Retinal pigment epithelial cell (primary cell): ENCODE measurements at regions not wholly inside any gene's neighbourhood (a gene's known extent, or its start where the extent isn't known, plus 50 kb on each side); places are given as distances from the start of the nearest gene placed in this dataset.

Source experiments
- DNase-seq: peaks from one replicate; pipeline ENCODE4 v3.0.0-alpha.2; 2010; ENCODE audit warnings: low read depth
- H3K4me3 ChIP-seq: 2 replicates; pipeline ENCODE4 v1.5.1; 2011; ENCODE audit warnings: mild to moderate bottlenecking, low read length, control low read depth, moderate library complexity
- TF ChIP-seq, protein P1 (sequence below): conservative IDR thresholded peaks from 2 replicates; pipeline ENCODE4 v1.5.1; 2011; ENCODE audit warnings: low read depth, low read length, control low read depth, inconsistent platforms

DNA sequence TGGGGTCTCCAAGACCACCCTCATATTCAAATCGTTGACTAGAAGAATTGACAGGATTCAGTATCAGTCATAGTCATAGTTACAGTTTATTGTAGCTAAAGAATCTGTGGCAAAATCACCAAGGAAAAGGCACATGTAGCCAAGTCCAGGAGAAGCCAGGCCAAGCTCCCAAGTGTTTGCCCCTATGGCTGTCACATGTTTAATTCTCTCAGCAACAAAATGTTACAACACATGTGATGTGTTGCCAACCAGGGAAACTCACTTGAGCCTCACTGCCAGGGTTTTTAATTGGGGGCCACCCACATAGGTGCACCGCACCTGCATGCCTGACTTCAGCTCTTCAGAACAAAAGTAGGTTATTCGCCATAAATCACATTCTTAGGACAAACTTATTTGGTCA lies 1030.9 kb upstream of the CELF2 start:
- H3K4me3 ChIP-seq = no peak overlapping the region
- TF ChIP-seq, protein P1, sequence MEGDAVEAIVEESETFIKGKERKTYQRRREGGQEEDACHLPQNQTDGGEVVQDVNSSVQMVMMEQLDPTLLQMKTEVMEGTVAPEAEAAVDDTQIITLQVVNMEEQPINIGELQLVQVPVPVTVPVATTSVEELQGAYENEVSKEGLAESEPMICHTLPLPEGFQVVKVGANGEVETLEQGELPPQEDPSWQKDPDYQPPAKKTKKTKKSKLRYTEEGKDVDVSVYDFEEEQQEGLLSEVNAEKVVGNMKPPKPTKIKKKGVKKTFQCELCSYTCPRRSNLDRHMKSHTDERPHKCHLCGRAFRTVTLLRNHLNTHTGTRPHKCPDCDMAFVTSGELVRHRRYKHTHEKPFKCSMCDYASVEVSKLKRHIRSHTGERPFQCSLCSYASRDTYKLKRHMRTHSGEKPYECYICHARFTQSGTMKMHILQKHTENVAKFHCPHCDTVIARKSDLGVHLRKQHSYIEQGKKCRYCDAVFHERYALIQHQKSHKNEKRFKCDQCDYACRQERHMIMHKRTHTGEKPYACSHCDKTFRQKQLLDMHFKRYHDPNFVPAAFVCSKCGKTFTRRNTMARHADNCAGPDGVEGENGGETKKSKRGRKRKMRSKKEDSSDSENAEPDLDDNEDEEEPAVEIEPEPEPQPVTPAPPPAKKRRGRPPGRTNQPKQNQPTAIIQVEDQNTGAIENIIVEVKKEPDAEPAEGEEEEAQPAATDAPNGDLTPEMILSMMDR = no peak
- no peak for DNase-seq

DNA sequence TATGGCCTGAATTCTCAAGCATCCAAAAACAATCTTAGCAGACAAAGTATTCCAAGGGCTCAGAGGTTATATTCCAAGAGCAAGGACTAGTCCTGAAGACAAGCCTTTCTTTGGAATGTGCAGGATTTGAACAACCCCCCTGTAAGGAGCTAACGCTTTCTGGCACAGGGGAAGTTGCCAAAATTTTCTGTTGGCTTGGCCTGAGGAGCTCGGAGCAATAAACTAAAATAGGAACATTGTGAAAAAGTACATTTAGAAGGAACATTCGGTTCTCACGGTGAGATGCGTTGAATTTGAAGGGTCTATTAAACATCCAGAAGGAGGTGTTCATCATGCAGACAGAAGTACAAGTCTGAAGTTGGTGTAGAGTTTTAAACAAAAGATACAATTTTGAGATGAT lies 1030.5 kb upstream of the CELF2 start:
- TF ChIP-seq, protein P1 = no peak
- DNase-seq = no peak
- no peak overlapping the region for H3K4me3 ChIP-seq

DNA sequence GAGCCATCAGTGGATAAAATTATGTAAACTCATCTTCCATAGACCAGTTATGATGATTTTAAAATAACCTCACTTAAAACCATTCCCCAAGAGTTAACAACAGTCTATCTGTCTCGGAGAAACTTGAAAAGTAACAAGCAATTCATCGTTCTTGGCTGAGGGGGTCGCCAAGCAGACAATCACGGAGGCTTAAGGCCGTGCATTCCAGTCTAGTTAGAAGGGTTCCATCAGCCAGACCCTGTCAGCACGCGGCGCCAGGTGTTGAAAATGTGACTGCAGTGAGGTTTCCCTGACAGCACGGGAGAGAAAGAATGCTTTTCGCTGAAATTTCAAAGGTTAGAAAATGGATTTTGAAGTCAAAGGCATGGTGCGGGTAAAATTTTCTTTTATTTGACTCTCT lies 1025.0 kb upstream of the CELF2 start:
- TF ChIP-seq, protein P1 = peak; percentile 15
- no peak for DNase-seq

DNA sequence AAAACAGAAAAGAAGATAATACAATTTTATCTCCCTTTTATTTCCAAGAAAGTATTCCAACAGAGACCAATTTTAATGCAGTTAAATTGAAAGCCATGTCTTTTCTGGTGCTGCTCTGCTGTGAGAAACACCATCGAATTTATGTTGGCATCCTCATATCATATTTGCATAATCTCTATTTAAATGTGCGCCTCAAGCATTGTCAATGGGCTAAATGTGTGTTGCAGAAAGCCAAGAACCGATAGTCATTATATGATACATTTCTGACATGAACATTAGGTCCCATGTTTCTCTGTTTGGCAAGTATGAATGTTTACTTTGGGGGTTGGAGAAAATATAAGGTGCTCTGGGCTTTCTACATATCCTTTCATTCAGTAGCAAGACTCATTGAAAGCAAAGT lies 1023.5 kb upstream of the CELF2 start:
- no peak for DNase-seq
- no peak overlapping the region for H3K4me3 ChIP-seq
- TF ChIP-seq, protein P1 = no peak

More for the DNA sequence above, 1025.0 kb upstream of the CELF2 start:
- H3K4me3 ChIP-seq = no peak overlapping the region

DNA sequence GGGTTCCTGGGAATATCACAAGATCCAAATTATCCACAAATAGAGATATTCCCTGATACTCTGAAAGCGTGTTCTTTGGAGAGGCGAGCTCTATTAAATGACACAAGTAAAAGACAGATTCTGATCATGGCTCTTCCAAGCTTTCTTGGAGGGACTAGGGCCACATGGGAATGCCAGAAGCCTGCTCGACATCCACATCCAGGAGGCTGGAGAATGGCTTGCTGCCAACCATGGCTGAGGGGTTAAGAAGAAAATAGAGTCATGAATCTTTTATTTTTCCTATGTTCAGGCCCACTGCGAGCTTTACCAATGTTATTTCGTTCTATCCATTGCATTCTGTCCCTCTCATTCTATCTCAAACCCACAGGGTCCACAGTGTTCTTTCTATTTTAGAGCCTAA lies 1018.0 kb upstream of the CELF2 start:
- no peak overlapping the region for H3K4me3 ChIP-seq
- TF ChIP-seq, protein P1 = no peak
- DNase-seq = no peak

DNA sequence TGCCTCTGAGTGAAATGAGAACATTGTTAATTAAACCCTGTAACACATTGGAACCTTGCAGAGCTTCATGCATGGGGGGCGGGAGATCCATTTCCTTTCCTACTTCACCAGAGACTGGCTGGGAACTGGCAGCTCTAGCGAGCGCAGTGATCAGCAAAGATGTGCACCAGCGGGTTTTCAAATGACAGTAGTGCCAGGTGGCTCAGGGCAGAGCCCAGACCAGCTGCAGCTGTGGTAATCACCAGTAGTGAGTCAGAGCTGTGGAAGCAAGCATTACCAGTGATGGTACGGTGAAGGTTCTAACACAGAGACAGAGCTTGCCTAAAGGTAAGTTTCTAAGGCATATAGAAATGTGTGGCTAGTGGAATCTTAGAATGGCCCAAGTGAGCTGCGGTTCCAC lies 1009.7 kb upstream of the CELF2 start:
- H3K4me3 ChIP-seq = no peak overlapping the region
- no peak for DNase-seq
- TF ChIP-seq, protein P1 = no peak

DNA sequence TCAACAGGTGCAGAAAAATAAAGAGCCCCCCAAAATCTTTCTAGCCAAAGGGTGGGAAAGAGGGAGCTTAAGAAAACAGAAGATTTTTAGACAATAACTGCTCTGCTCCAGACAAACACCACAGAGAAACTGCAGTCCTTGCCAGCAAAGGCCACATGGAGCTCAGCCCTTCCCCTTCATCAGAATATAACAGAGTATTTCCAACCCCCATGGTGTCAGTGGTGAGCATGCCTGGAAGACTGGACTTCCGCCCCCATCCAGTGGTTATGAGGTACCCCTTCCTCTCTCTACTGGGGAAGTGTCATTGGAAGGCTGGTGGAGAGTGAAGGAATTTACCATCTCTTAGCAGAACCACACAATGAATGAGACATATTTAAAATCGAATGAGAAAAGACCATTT lies 1007.3 kb upstream of the CELF2 start:
- TF ChIP-seq, protein P1 = no peak
- no peak overlapping the region for H3K4me3 ChIP-seq
- DNase-seq = no peak
